ENCODE measurements at regions not wholly inside any gene's neighbourhood (a gene's known extent, or its start where the extent isn't known, plus 50 kb on each side); places are given as distances from the start of the nearest gene placed in this dataset.

- TF ChIP-seq DPF2 (IDR thresholded peaks at IDR 0.05) (no peak), EZH2 (IDR thresholded peaks at IDR 0.05; ENCODE audit: borderline replicate concordance, low read depth, low read length) (no peak), SETDB1 (IDR thresholded peaks at IDR 0.05; ENCODE audit: low read length) (no peak), ZBTB11 (CRISPR knock-in tag; IDR thresholded peaks at IDR 0.05) (no peak)
Measured at GRCh38 chr5:121693864-121694263, 157.8 kb upstream of the FTMT start.

Measured in K562 (cell line).